KMS-11 (cell line): ENCODE measurements at regions not wholly inside any gene's neighbourhood (a gene's known extent, or its start where the extent isn't known, plus 50 kb on each side); places are given as distances from the start of the nearest gene placed in this dataset.
"Not testable (repeated sequence)": the region's sequence is repeated elsewhere in the genome, so short reads cannot be mapped to it uniquely, and the experiment has no call there.

Experiments
- H2AFZ ChIP-seq: fragments of 200-600 bp; sonication (generic); 2 replicates; pipeline ENCODE4 v1.6.1; 2016; ENCODE audit warnings: antibody characterized with exemption, mixed run types, low read depth
- H3K27ac ChIP-seq: fragments of 200-600 bp; sonication (generic); 2 replicates; pipeline ENCODE4 v1.6.1; 2016; ENCODE audit warnings: mild to moderate bottlenecking, mixed run types
- H3K27me3 ChIP-seq: fragments of 200-600 bp; sonication (generic); 2 replicates; pipeline ENCODE4 v1.6.1; 2017; ENCODE audit warnings: mild to moderate bottlenecking, low read depth, mixed run types, moderate library complexity; ENCODE audit not compliant: insufficient read depth
- H3K36me3 ChIP-seq: fragments of 200-600 bp; sonication (generic); 2 replicates; pipeline ENCODE4 v1.6.1; 2017; ENCODE audit warnings: mild to moderate bottlenecking, mixed run types; ENCODE audit not compliant: insufficient read depth
- H3K4me1 ChIP-seq: fragments of 200-600 bp; sonication (generic); 2 replicates; pipeline ENCODE4 v1.6.1; 2016; ENCODE audit warnings: mild to moderate bottlenecking, low read depth, mixed run types; ENCODE audit not compliant: poor library complexity, severe bottlenecking
- H3K4me2 ChIP-seq: fragments of 200-600 bp; sonication (generic); 2 replicates; pipeline ENCODE4 v1.7.0; 2016; ENCODE audit warnings: mild to moderate bottlenecking, mixed run types
- H3K4me3 ChIP-seq: fragments of 200-600 bp; sonication (generic); IDR thresholded peaks from 2 replicates; pipeline ENCODE4 v1.6.1; 2017; ENCODE audit warnings: low read depth, low read length, mixed read lengths; ENCODE audit not compliant: insufficient read depth
- H3K79me2 ChIP-seq: fragments of 200-600 bp; sonication (generic); 2 replicates; pipeline ENCODE4 v1.6.1; 2016; ENCODE audit warnings: low read depth, mixed run types; ENCODE audit not compliant: insufficient read depth
- H3K9ac ChIP-seq: fragments of 200-600 bp; sonication (generic); 2 replicates; pipeline ENCODE4 v1.6.1; 2016; ENCODE audit warnings: mild to moderate bottlenecking, mixed run types
- H4K20me1 ChIP-seq: fragments of 200-600 bp; sonication (generic); 2 replicates; pipeline ENCODE4 v1.6.1; 2016; ENCODE audit warnings: mild to moderate bottlenecking, mixed run types; ENCODE audit not compliant: insufficient read depth
- CTCF ChIP-seq: fragments of 200-600 bp; sonication (generic); conservative IDR thresholded peaks from 2 replicates; pipeline ENCODE4 v1.6.1; 2017; ENCODE audit warnings: low read depth, mild to moderate bottlenecking, antibody characterized with exemption, low read length, moderate library complexity, mixed read lengths

- no peak overlapping the region for H3K4me2 ChIP-seq
- no peak overlapping the region for H3K4me3 ChIP-seq
- H3K9ac ChIP-seq: no peak overlapping the region
- H3K27me3 ChIP-seq: no peaks in the 10 kb centered on the region
- H3K4me1 ChIP-seq: no peaks in the 10 kb centered on the region
- no peak for TF ChIP-seq CTCF
- no peaks in the 10 kb centered on the region for H3K79me2 ChIP-seq
- no peak overlapping the region for H3K27ac ChIP-seq
- H4K20me1 ChIP-seq: no peaks in the 10 kb centered on the region
- no peaks in the 10 kb centered on the region for H3K36me3 ChIP-seq
- H2AFZ ChIP-seq: no peak overlapping the region
Observed at GRCh38 chr4:156291317-156291716, 337.7 kb upstream of the CTSO start.

- Histone ChIP-seq H3K27ac (no peak overlapping the region), H3K36me3 (no peaks in the 10 kb centered on the region), H3K4me2 (no peak overlapping the region), H2AFZ (no peak overlapping the region), H4K20me1 (no peaks in the 10 kb centered on the region), H3K79me2 (no peaks in the 10 kb centered on the region), H3K4me3 (no peak overlapping the region), H3K27me3 (no peaks in the 10 kb centered on the region), H3K4me1 (no peaks in the 10 kb centered on the region), H3K9ac (no peak overlapping the region)
- no peak for TF ChIP-seq CTCF
Observed at GRCh38 chr4:156290811-156291210, 337.1 kb upstream of the CTSO start.

- not testable (repeated sequence) for H3K4me2 ChIP-seq, H2AFZ ChIP-seq, H3K4me3 ChIP-seq, H3K79me2 ChIP-seq, H3K4me1 ChIP-seq, H3K27ac ChIP-seq, H3K9ac ChIP-seq, H3K27me3 ChIP-seq, H4K20me1 ChIP-seq, H3K36me3 ChIP-seq
Observed at GRCh38 chr4:156290026-156290425, 336.4 kb upstream of the CTSO start.

- no peaks in the 10 kb centered on the region for H4K20me1 ChIP-seq
- no peaks in the 10 kb centered on the region for H3K79me2 ChIP-seq
- H2AFZ ChIP-seq: no peak overlapping the region
- H3K27me3 ChIP-seq: no peaks in the 10 kb centered on the region
- H3K36me3 ChIP-seq: no peaks in the 10 kb centered on the region
- no peak for TF ChIP-seq CTCF
- no peak overlapping the region for H3K4me2 ChIP-seq
- H3K27ac ChIP-seq: no peak overlapping the region
- no peak overlapping the region for H3K4me3 ChIP-seq
- no peak overlapping the region for H3K9ac ChIP-seq
- no peaks in the 10 kb centered on the region for H3K4me1 ChIP-seq
Observed at GRCh38 chr4:156280686-156281085, 327.0 kb upstream of the CTSO start.

- no peak for TF ChIP-seq CTCF
- H3K36me3 ChIP-seq: no peaks in the 10 kb centered on the region
- H4K20me1 ChIP-seq: no peaks in the 10 kb centered on the region
- H3K27me3 ChIP-seq: no peaks in the 10 kb centered on the region
- no peaks in the 10 kb centered on the region for H3K79me2 ChIP-seq
- H3K4me1 ChIP-seq: no peaks in the 10 kb centered on the region
- no peak overlapping the region for H3K9ac ChIP-seq
- H3K4me2 ChIP-seq: no peak overlapping the region
- H2AFZ ChIP-seq: no peak overlapping the region
- H3K27ac ChIP-seq: no peak overlapping the region
- H3K4me3 ChIP-seq: no peak overlapping the region
Observed at GRCh38 chr4:156265407-156265806, 311.7 kb upstream of the CTSO start.
